Endothelial cell of umbilical vein (primary cell): ENCODE measurements at regions not wholly inside any gene's neighbourhood (a gene's known extent, or its start where the extent isn't known, plus 50 kb on each side); places are given as distances from the start of the nearest gene placed in this dataset.

ENCODE experiments used
- CTCF ChIP-seq, 2 donors: IDR thresholded peaks; 1 replicate in 1 of 2; 2 replicates in 1 of 2; pipeline ENCODE4 v1.5.1; 2011; ENCODE audit warnings: low read length in 2 of 2, mild to moderate bottlenecking in 2 of 2, moderate library complexity in 2 of 2, control low read depth in 1 of 2, inconsistent platforms in 1 of 2, low read depth in 1 of 2; ENCODE audit not compliant: insufficient read depth in 1 of 2; ENCODE audit errors: extremely low read depth in 1 of 2
- EZH2 ChIP-seq: IDR thresholded peaks from 2 replicates; pipeline ENCODE4 v1.6.1; 2012; ENCODE audit warnings: borderline replicate concordance, low read depth, mild to moderate bottlenecking, moderate library complexity, low read length, inconsistent platforms; ENCODE audit not compliant: severe bottlenecking
- JUN ChIP-seq: IDR thresholded peaks from 2 replicates; pipeline ENCODE4 v1.6.1; 2011; ENCODE audit warnings: borderline replicate concordance, low read depth; ENCODE audit not compliant: insufficient read length, insufficient read depth
- MYC ChIP-seq: IDR thresholded peaks from one replicate; pipeline ENCODE4 v1.6.1; 2011; ENCODE audit warnings: mild to moderate bottlenecking, low read depth, low read length
- POLR2A ChIP-seq: IDR thresholded peaks from 2 replicates; pipeline ENCODE4 v1.6.1; 2012; ENCODE audit warnings: low read depth, mild to moderate bottlenecking, control low read depth, low read length
- POLR2AphosphoS5 ChIP-seq: IDR thresholded peaks from 2 replicates; pipeline ENCODE4 v1.6.1; 2012; ENCODE audit warnings: low read depth, mild to moderate bottlenecking, control low read depth, low read length, moderate library complexity; ENCODE audit not compliant: insufficient read depth
- TF ChIP-seq, protein P1 (sequence below): IDR thresholded peaks from 2 replicates; pipeline ENCODE4 v1.6.1; 2011; ENCODE audit not compliant: insufficient read depth, insufficient read length

- TF ChIP-seq POLR2A, result no peak
- no peak for TF ChIP-seq CTCF (IDR thresholded peaks at IDR 0.05; ENCODE audit: extremely low read depth in 1 of 2, insufficient read depth in 1 of 2, low read depth in 1 of 2, low read length in 2 of 2)
- TF ChIP-seq EZH2, result no peak
- no peak for TF ChIP-seq POLR2AphosphoS5
- TF ChIP-seq, protein P1, sequence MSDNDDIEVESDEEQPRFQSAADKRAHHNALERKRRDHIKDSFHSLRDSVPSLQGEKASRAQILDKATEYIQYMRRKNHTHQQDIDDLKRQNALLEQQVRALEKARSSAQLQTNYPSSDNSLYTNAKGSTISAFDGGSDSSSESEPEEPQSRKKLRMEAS, result no peak
- no peak for TF ChIP-seq MYC
- no peak for TF ChIP-seq JUN
Observed at GRCh38 chr13:57491318-57491717, 140.2 kb upstream of the PCDH17 start.
